GM21576 (cell line): ENCODE measurements at regions not wholly inside any gene's neighbourhood (a gene's known extent, or its start where the extent isn't known, plus 50 kb on each side); places are given as distances from the start of the nearest gene placed in this dataset.

Source experiments
- ATAC-seq: cut with Tn5 transposase; IDR thresholded peaks from one replicate; pipeline ENCODE4 v1.9.1; 2021; ENCODE audit warnings: mild to moderate bottlenecking, moderate library complexity; ENCODE audit not compliant: unreplicated experiment

- no peak for ATAC-seq
Observed at GRCh38 chr4:128502818-128503527, 215.4 kb upstream of the PGRMC2 start.

- ATAC-seq = no peak
Observed at GRCh38 chr4:128501239-128501638, 213.6 kb upstream of the PGRMC2 start.

GRCh38 chr4:128488055-128488705, 200.6 kb upstream of the PGRMC2 start:
- ATAC-seq = no peak

GRCh38 chr4:128484896-128485295, 197.3 kb upstream of the PGRMC2 start:
- no peak for ATAC-seq

DNA sequence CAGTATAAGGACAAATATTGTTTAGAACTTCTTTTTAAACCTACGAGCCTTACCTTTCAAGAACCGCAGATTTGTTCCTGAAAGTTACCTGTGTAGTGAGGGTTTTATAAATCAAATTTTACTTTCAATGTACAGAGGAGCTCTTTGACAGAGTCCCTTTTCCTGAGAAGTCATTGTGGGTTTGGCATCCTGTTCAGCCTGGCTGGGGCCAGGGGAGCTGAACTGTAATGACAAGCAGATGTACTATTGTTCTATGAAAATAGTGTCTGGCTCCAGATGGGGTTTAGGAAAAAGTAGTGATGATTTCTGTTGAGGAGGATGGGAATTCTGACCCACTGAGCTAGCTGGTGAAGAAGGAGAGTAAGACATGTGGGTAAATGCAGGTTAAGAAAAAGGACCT, 196.2 kb upstream of the PGRMC2 start:
- no peak for ATAC-seq

DNA sequence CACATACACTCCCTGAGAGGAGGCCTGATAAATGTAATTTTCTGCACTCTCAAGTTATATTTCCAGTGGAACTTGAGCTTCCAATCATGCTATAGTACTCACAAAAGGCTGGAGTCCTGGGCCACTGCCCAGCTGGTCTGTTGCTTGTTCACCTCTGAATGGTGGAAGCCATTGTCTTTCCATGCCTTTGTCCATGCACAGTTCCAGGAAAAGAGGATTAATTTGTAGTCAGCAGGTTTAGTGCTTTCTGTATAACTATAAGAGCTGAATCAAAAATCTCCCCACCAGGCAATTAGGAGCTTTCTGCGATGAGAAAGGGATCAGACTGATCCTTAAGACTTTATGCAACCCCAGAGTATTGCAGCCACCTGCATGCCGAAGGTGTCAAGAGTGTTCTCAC, 195.4 kb upstream of the PGRMC2 start:
- ATAC-seq = no peak

DNA sequence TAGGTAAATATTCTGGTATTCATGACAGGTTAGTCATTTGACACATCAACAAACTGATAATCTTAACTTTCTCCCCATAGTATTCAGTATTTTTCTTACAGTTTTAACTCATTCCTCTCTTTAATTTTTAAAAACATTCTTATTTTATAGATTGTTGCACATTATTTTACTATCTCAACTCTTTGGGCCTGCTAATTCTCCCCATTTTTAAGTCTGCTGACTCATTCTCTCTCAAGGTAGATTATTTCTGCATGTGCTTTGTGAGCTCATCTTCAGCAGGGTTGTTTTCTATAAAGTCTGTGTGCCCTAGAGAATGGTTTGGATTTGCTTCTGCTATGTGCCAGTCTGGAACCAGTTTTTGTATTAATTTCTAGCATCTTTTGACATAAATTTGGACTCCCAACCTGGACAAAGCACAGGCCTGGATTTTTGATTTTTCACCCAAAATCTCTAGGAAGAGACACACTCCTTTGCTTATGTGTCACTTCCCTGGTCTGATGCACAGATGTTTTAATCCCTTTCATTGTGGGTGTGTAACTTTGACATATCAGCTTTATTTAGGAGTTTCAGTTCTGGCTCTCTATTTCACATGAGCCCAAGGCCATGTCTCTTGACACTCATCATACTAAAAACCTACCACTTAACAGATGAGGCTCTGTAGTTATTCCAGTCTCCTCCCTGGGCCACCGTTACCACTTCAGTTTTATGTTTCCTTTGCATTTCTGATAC, 194.3 kb upstream of the PGRMC2 start:
- ATAC-seq = no peak

GRCh38 chr4:128480945-128481344, 193.3 kb upstream of the PGRMC2 start:
- no peak for ATAC-seq

DNA sequence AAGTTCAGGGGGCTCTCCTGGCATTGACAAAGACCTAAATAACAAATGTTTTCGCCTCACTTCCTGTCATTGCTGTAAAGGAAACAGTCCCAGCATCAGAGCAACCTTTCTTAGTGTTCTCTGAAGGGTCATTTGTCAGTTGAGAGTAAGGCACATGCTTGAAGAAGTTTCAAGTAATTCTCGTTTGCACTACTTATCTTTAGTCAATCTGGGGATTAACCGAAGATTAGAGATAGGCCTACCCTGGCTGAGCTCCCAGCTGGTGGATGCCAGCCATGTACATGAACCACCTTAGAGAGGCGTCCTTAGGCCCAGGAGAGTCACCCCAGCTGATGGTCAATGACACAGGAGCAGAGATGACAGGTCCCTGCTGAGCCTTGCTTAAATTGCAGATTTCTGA, 189.9 kb upstream of the PGRMC2 start:
- no peak for ATAC-seq

- ATAC-seq = no peak
Observed at GRCh38 chr4:128475597-128475996, 188.0 kb upstream of the PGRMC2 start.

GRCh38 chr4:128471576-128471975, 184.0 kb upstream of the PGRMC2 start:
- ATAC-seq = no peak

- no peak for ATAC-seq
Observed at GRCh38 chr4:128470492-128471053, 183.0 kb upstream of the PGRMC2 start.

GRCh38 chr4:128468123-128468989, 180.7 kb upstream of the PGRMC2 start:
- ATAC-seq = no peak

- no peak for ATAC-seq
Observed at GRCh38 chr4:128465523-128465922, 177.9 kb upstream of the PGRMC2 start.

DNA sequence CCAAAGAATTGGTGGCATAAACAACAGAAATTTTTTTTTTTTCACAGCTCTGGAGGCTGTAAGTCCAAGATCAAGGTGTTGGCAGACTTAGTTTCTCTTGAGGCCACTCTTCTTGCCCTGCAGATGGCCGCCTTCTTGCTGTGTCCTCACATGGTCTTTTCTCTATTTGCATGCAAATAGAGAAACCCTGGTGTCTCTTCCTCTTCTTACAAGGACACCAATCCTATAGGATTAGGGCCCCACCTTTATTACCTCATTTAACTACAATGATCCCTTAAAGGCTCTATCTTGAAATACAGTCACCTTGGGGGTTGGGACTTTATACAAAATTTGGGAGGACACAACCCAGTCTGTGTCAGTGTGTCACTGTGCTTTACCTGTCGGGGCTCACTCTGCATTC, 175.4 kb upstream of the PGRMC2 start:
- ATAC-seq = no peak

- no peak for ATAC-seq
Observed at GRCh38 chr4:128462103-128462783, 174.6 kb upstream of the PGRMC2 start.

DNA sequence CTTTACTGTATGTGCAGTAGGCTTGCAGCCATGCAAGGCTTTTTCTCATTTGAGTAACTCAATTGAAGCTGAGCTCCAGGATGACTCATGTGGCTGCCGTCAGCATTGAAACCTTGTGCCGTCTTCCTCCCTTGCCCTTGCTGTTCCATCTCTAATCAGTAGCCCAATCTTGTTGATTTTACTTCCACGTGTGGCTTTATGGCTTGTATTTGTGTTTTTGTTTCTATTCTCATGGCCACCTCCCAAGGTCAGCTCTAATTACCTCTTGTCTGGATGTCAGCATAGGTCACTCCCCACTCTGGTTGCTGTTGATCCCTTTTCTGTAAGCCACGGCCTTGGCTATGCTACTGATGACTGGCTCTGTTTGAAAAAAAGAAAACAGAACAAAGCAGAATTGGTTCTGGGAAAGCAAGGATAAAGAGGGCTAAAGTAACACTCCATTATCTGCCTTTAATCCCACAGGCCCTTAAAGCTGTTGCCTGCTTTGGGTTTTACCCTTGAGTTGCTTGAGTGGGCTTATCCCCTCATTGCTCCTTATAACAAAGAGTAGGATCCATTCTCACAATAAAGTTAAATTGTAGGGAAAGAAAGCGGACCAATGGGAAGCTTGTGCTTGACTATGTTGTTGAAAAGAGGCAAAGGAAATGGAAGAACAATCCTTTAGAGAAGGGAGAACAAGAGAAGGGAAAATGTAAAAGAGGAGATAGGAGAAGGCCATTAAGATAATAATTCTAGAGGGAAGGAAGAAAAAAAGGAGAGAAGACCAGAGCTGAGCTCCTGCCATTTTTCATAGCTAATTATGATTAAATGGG, 173.9 kb upstream of the PGRMC2 start:
- ATAC-seq = peak; percentile 68

- no peak for ATAC-seq
Observed at GRCh38 chr4:128459547-128459946, 171.9 kb upstream of the PGRMC2 start.

DNA sequence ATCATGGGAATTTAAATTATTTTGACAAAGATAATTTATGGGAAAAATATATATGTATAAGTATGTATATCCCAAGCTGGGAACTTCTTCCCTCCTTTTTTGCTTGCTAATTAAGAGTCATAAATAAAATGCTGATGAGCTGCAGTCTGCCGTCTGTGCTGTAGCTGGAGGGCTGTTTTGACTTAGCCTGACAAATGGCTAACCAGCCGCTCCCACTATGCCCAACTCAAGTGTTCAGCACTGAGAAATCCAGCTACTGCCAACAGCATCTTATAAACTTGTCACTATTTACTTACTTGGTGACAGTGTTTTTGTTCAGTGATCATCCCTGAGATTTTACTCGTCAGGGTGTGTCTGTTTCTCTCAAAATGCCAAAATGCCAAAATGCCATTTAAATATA, 171.2 kb upstream of the PGRMC2 start:
- ATAC-seq = no peak
